ENCODE measurements at regions not wholly inside any gene's neighbourhood (a gene's known extent, or its start where the extent isn't known, plus 50 kb on each side); places are given as distances from the start of the nearest gene placed in this dataset.
"Not testable (repeated sequence)": the region's sequence is repeated elsewhere in the genome, so short reads cannot be mapped to it uniquely, and the experiment has no call there.

DNA sequence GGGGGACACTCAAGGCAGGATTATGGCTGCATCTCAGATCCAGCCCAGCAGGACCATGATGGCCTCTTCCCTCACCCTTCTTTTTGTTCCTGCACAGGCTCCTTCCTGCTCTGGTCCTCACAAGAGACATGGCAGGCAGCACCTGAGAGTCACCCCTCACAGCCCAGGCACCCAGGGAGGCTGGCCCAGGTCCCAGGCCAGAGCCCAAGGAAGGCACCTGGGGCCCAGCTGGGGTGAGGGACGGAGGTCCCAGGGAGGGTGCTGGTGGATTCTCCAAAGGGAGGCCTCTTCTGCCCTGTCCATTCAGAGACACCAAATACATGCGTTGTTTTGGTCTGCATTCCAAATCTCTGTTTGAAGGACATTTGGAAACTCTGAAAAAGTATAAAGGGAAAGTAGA, 285.4 kb upstream of the HS6ST1 start:
- no peaks in the 10 kb centered on the region for H3K27me3 ChIP-seq
- no peak overlapping the region for H3K27ac ChIP-seq
- no peak overlapping the region for H3K4me3 ChIP-seq
- H3K9me3 ChIP-seq: no peaks in the 10 kb centered on the region
- no peak for TF ChIP-seq POLR2A (IDR thresholded peaks at IDR 0.05)
- TF ChIP-seq, protein P1, sequence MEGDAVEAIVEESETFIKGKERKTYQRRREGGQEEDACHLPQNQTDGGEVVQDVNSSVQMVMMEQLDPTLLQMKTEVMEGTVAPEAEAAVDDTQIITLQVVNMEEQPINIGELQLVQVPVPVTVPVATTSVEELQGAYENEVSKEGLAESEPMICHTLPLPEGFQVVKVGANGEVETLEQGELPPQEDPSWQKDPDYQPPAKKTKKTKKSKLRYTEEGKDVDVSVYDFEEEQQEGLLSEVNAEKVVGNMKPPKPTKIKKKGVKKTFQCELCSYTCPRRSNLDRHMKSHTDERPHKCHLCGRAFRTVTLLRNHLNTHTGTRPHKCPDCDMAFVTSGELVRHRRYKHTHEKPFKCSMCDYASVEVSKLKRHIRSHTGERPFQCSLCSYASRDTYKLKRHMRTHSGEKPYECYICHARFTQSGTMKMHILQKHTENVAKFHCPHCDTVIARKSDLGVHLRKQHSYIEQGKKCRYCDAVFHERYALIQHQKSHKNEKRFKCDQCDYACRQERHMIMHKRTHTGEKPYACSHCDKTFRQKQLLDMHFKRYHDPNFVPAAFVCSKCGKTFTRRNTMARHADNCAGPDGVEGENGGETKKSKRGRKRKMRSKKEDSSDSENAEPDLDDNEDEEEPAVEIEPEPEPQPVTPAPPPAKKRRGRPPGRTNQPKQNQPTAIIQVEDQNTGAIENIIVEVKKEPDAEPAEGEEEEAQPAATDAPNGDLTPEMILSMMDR (IDR thresholded peaks at IDR 0.05): no peak
- no peaks in the 10 kb centered on the region for H3K36me3 ChIP-seq (ENCODE audit: low read depth, missing control alignments)
- 78 to 84% methylated on average over 2 of the region's 2 CpGs for WGBS, 2 donors
- intact Hi-C loops (cut with DNase I; ENCODE audit: low total_unique reads): no loop called here
- peaks cover 4% of the 10 kb centered on the region for H3K4me1 ChIP-seq
- no peak for DNase-seq

DNA sequence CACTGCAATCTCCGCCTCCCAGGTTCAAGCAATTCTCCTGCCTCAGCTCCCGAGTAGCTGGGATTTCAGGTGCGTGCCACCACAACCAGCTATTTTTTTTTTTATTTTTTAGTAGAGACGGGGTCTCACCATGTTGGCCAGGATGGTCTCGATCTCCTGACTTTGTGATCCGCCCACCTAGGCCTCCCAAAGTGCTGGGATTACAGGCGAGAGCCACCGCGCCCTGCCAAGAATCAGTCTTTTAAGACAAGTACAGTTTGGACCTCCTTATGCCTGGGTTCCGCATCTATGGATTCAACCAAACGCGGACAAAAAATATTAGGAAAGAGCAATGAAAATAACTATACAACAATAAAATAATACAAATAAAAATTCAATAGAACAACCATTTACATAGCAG, 285.9 kb upstream of the HS6ST1 start:
- WGBS, 2 donors: 93% methylated on average over 12 of the region's 12 CpGs
- H3K9me3 ChIP-seq; DNase-seq; H3K4me1 ChIP-seq; H3K27me3 ChIP-seq; H3K27ac ChIP-seq; H3K36me3 ChIP-seq (ENCODE audit: low read depth, missing control alignments); H3K4me3 ChIP-seq; intact Hi-C loops (cut with DNase I; ENCODE audit: low total_unique reads): not testable (repeated sequence)

DNA sequence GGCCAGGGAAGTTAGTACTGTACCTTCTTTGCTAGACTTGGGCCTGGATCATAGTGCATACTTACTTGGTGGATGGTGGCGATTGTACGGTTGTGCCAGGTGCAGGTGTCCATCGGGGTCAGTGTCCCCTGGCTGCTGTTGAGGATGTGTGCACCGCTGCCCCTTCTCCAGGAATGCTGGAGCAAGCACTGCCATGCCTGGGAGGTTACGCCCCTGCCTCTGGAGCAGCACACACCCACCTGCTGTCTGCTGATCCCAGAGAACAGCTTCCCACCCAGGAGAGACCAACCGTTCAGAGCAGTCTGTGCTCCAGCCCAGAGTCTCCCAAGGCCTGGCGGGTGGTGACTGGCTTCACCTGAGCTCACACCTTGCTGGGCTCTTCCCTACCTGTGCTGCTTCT, 286.8 kb upstream of the HS6ST1 start:
- DNase-seq: no peak
- no peak for TF ChIP-seq POLR2A (IDR thresholded peaks at IDR 0.05)
- TF ChIP-seq, protein P1 (IDR thresholded peaks at IDR 0.05): no peak
- Histone ChIP-seq H3K27me3 (no peaks in the 10 kb centered on the region), H3K4me1 (peaks cover 4% of the 10 kb centered on the region), H3K36me3 (ENCODE audit: low read depth, missing control alignments) (no peaks in the 10 kb centered on the region), H3K27ac (no peak overlapping the region), H3K4me3 (no peak overlapping the region), H3K9me3 (no peaks in the 10 kb centered on the region)
- WGBS, 2 donors: 96% methylated on average over 7 of the region's 7 CpGs; no CpG with 5 or more reads in 1 of the 2 donors
- intact Hi-C loops (cut with DNase I; ENCODE audit: low total_unique reads): no loop called here

DNA sequence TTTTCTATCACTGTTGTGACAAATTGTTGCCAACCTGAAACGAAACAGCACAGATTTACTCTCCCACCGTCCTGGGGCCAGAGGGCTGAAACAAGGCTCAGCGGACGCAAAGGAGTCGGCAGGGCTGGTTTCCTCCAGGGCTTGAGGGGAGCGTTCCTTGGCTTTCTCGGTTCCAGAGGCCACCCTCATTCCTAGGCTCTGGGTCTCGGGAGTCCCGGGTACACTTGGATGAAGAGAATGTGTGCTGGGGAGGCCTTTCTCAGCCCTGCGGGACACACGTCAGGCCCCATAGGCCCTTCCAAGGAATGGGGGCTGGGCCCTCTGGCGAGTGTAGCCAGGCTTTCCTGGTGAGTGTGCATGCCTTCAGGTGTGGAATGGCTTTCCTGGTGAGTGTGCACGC, 287.3 kb upstream of the HS6ST1 start:
- no peak overlapping the region for H3K4me3 ChIP-seq
- 88 to 92% methylated on average over 11 to 13 of the region's 13 CpGs for WGBS, 2 donors
- TF ChIP-seq POLR2A (IDR thresholded peaks at IDR 0.05): no peak
- intact Hi-C loops (cut with DNase I; ENCODE audit: low total_unique reads): no loop called here
- H3K9me3 ChIP-seq: no peaks in the 10 kb centered on the region
- no peaks in the 10 kb centered on the region for H3K27me3 ChIP-seq
- peaks cover 4% of the 10 kb centered on the region for H3K4me1 ChIP-seq
- H3K36me3 ChIP-seq (ENCODE audit: low read depth, missing control alignments): no peaks in the 10 kb centered on the region
- no peak overlapping the region for H3K27ac ChIP-seq
- no peak for DNase-seq

DNA sequence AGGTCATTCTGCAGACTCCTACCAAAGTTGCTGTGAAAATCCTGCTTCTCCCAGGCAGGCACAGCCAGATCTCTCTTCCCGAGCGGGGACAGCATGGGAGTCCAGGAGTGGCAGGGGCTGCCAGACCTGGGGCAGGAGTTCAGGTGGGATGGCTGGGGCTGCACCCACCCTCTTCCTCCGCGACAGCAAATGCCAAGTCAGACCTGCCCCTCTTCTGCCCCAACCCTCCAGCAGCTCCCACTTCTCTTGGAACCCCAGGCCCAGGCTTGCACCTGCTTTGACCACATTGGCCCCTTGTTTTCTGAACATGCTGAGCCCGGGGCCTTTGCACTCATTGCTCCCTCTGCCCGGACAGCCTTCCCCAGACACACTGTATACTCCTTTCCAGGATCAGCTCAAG, 288.2 kb upstream of the HS6ST1 start:
- intact Hi-C loops (cut with DNase I; ENCODE audit: low total_unique reads): no loop called here
- DNase-seq: no peak
- 89 to 94% methylated on average over 6 of the region's 6 CpGs for whole genome bisulfite sequencing, 2 donors

DNA sequence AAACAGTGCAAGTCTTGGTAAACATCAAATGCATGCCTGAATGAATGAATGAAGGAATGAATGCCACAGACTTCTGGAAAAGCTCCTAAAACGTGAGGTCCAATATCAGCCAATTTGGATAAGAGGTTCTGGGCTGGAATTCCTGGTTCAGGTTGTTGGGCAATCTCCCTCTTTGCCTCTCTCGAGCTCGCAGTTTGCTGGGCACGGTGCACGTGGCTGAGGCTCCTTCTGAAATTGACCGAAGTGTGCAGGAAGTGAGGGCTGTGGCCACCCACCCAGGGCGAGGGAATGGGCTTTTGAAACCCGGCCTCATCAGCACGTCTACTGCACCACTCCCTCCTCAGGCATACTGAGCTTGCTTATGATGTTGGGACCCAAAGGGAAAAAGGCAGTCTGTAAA, 288.8 kb upstream of the HS6ST1 start:
- 41 to 60% methylated on average over 9 of the region's 9 CpGs for WGBS, 2 donors
- intact Hi-C loops (cut with DNase I; ENCODE audit: low total_unique reads): no loop called here
- Histone ChIP-seq H3K9me3 (no peaks in the 10 kb centered on the region), H3K27ac (no peak overlapping the region), H3K4me1 (peaks cover 4% of the 10 kb centered on the region), H3K36me3 (ENCODE audit: low read depth, missing control alignments) (no peaks in the 10 kb centered on the region), H3K4me3 (no peak overlapping the region), H3K27me3 (no peaks in the 10 kb centered on the region)
- DNase-seq: no peak
- TF ChIP-seq, protein P1 (IDR thresholded peaks at IDR 0.05): no peak
- no peak for TF ChIP-seq POLR2A (IDR thresholded peaks at IDR 0.05)

More for the DNA sequence above, 288.2 kb upstream of the HS6ST1 start:
- TF ChIP-seq, protein P1 (IDR thresholded peaks at IDR 0.05): no peak
- no peak for TF ChIP-seq POLR2A (IDR thresholded peaks at IDR 0.05)
- Histone ChIP-seq H3K27me3 (no peaks in the 10 kb centered on the region), H3K4me1 (peaks cover 4% of the 10 kb centered on the region), H3K36me3 (ENCODE audit: low read depth, missing control alignments) (no peaks in the 10 kb centered on the region), H3K27ac (no peak overlapping the region), H3K4me3 (no peak overlapping the region), H3K9me3 (no peaks in the 10 kb centered on the region)

Measured in testis (tissue), 2 donors.